Medulla oblongata (tissue), 1 donor: ENCODE measurements at regions not wholly inside any gene's neighbourhood (a gene's known extent, or its start where the extent isn't known, plus 50 kb on each side); places are given as distances from the start of the nearest gene placed in this dataset.

Source experiments
- DNase-seq: peaks from one replicate; pipeline ENCODE4 v3.0.0-alpha.2; 2015; ENCODE audit errors: extremely low spot score

GRCh38 chr1:55585402-55585792 is 370.2 kb upstream of the USP24 start:
- no peak for DNase-seq

GRCh38 chr1:55584526-55585401 is 369.6 kb upstream of the USP24 start:
- DNase-seq: peak; percentile 76

- DNase-seq: no peak
Observed at GRCh38 chr1:55582084-55582483, 366.9 kb upstream of the USP24 start.

- DNase-seq: peak; percentile 83
Observed at GRCh38 chr1:55580845-55581332, 365.7 kb upstream of the USP24 start.

- DNase-seq: no peak
Observed at GRCh38 chr1:55579332-55580001, 364.3 kb upstream of the USP24 start.

GRCh38 chr1:55578646-55579045 is 363.5 kb upstream of the USP24 start:
- no peak for DNase-seq

GRCh38 chr1:55575571-55576279 is 360.6 kb upstream of the USP24 start:
- DNase-seq: peak; percentile 57

GRCh38 chr1:55574691-55575225 is 359.6 kb upstream of the USP24 start:
- DNase-seq: no peak

- no peak for DNase-seq
Observed at GRCh38 chr1:55572878-55573734, 357.9 kb upstream of the USP24 start.

GRCh38 chr1:55571767-55572166 is 356.6 kb upstream of the USP24 start:
- DNase-seq: no peak

- no peak for DNase-seq
Observed at GRCh38 chr1:55569417-55569816, 354.3 kb upstream of the USP24 start.

GRCh38 chr1:55568732-55569131 is 353.6 kb upstream of the USP24 start:
- no peak for DNase-seq

- DNase-seq: no peak
Observed at GRCh38 chr1:55560266-55560665, 345.1 kb upstream of the USP24 start.

GRCh38 chr1:55559842-55560241 is 344.7 kb upstream of the USP24 start:
- DNase-seq: no peak

- no peak for DNase-seq
Observed at GRCh38 chr1:55559161-55559611, 344.0 kb upstream of the USP24 start.

GRCh38 chr1:55558515-55558914 is 343.4 kb upstream of the USP24 start:
- DNase-seq: no peak

- no peak for DNase-seq
Observed at GRCh38 chr1:55555956-55556725, 341.0 kb upstream of the USP24 start.

- no peak for DNase-seq
Observed at GRCh38 chr1:55554611-55555010, 339.4 kb upstream of the USP24 start.

- DNase-seq: no peak
Observed at GRCh38 chr1:55552636-55553035, 337.5 kb upstream of the USP24 start.

- no peak for DNase-seq
Observed at GRCh38 chr1:55547405-55547804, 332.2 kb upstream of the USP24 start.
